ENCODE measurements at regions not wholly inside any gene's neighbourhood (a gene's known extent, or its start where the extent isn't known, plus 50 kb on each side); places are given as distances from the start of the nearest gene placed in this dataset.

GRCh38 chr7:21113609-21114415, 314.1 kb upstream of the SP4 start:
- H3K27me3 Mint-ChIP-seq: peaks cover 40% of the 10 kb centered on the region
- Histone ChIP-seq H3K4me3 (ENCODE audit: low read length) (no peak overlapping the region), H3K36me3 (ENCODE audit: insufficient read depth, low read length) (no peaks in the 10 kb centered on the region), H3K27me3 (ENCODE audit: control insufficient read depth in 1 of 2, insufficient read depth in 2 of 2, low read length in 2 of 2) (no peaks in the 10 kb centered on the region), H3K9me3 (ENCODE audit: control insufficient read depth in 1 of 2, insufficient read depth in 1 of 2, low read length in 2 of 2) (no peaks in the 10 kb centered on the region), H3K27ac (ENCODE audit: low read depth in 1 of 2, low read length in 2 of 2) (no peak overlapping the region), H3K4me1 (ENCODE audit: insufficient read depth, low read length) (no peaks in the 10 kb centered on the region)
- no peaks in the 10 kb centered on the region for H3K36me3 Mint-ChIP-seq (ENCODE audit: low read depth)
- H3K4me1 Mint-ChIP-seq (ENCODE audit: low read depth): no peaks in the 10 kb centered on the region
- no peak overlapping the region for H3K27ac Mint-ChIP-seq
- TF ChIP-seq CTCF (IDR thresholded peaks at IDR 0.05): no peak
- no peak overlapping the region for H3K4me3 Mint-ChIP-seq
- ATAC-seq (ENCODE audit: poor library complexity) (no peak), DNase-seq (no peak)
- intact Hi-C loops (cut with DNase I, micrococcal nuclease): no loop called here
- ChIA-PET CTCF (no interaction called here), POLR2A (no interaction called here)
- no peaks in the 10 kb centered on the region for H3K9me3 Mint-ChIP-seq

GRCh38 chr7:21123586-21123985, 304.3 kb upstream of the SP4 start:
- ChIA-PET CTCF (interaction anchor here (0.6 kb wide), 1 partner anchor 599 kb away, joined by 3 read pairs; no protein-coding TSS in a partner anchor), POLR2A (no interaction called here)
- DNase-seq: no peak
- intact Hi-C loops (cut with DNase I, micrococcal nuclease): no loop called here
- Histone ChIP-seq H3K4me1 (ENCODE audit: insufficient read depth, low read length) (no peaks in the 10 kb centered on the region), H3K4me3 (ENCODE audit: low read length) (no peak overlapping the region), H3K27me3 (ENCODE audit: control insufficient read depth in 1 of 2, insufficient read depth in 2 of 2, low read length in 2 of 2) (peaks cover 0 to 3% of the 10 kb centered on the region in 2 experiments), H3K36me3 (ENCODE audit: insufficient read depth, low read length) (no peaks in the 10 kb centered on the region), H3K27ac (ENCODE audit: low read depth in 1 of 2, low read length in 2 of 2) (no peak overlapping the region), H3K9me3 (ENCODE audit: control insufficient read depth in 1 of 2, insufficient read depth in 1 of 2, low read length in 2 of 2) (no peaks in the 10 kb centered on the region)
- TF ChIP-seq CTCF (IDR thresholded peaks at IDR 0.05): no peak
- ATAC-seq (ENCODE audit: poor library complexity): no peak
- H3K9me3 Mint-ChIP-seq: no peaks in the 10 kb centered on the region
- H3K27ac Mint-ChIP-seq: no peak overlapping the region
- H3K27me3 Mint-ChIP-seq: peaks cover 6% of the 10 kb centered on the region
- H3K36me3 Mint-ChIP-seq (ENCODE audit: low read depth): no peaks in the 10 kb centered on the region
- H3K4me1 Mint-ChIP-seq (ENCODE audit: low read depth): no peaks in the 10 kb centered on the region
- H3K4me3 Mint-ChIP-seq: no peak overlapping the region

- no peak for DNase-seq
Observed at GRCh38 chr7:21125297-21125696, 302.6 kb upstream of the SP4 start.

More at GRCh38 chr7:21125297-21125696, 302.6 kb upstream of the SP4 start:
- Histone ChIP-seq H3K4me3 (ENCODE audit: low read length) (no peak overlapping the region), H3K9me3 (ENCODE audit: control insufficient read depth in 1 of 2, insufficient read depth in 1 of 2, low read length in 2 of 2) (no peaks in the 10 kb centered on the region), H3K36me3 (ENCODE audit: insufficient read depth, low read length) (no peaks in the 10 kb centered on the region), H3K27me3 (ENCODE audit: control insufficient read depth in 1 of 2, insufficient read depth in 2 of 2, low read length in 2 of 2) (peaks cover 0 to 3% of the 10 kb centered on the region in 2 experiments), H3K27ac (ENCODE audit: low read depth in 1 of 2, low read length in 2 of 2) (no peak overlapping the region), H3K4me1 (ENCODE audit: insufficient read depth, low read length) (no peaks in the 10 kb centered on the region)
- no peak overlapping the region for H3K27ac Mint-ChIP-seq
- H3K27me3 Mint-ChIP-seq: peaks cover 18% of the 10 kb centered on the region
- no peak overlapping the region for H3K4me3 Mint-ChIP-seq
- intact Hi-C loops (cut with DNase I, micrococcal nuclease): no loop called here
- CTCF ChIA-PET: no interaction called here
- no peaks in the 10 kb centered on the region for H3K9me3 Mint-ChIP-seq
- POLR2A ChIA-PET: no interaction called here
- no peak for TF ChIP-seq CTCF (IDR thresholded peaks at IDR 0.05)
- H3K36me3 Mint-ChIP-seq (ENCODE audit: low read depth): no peaks in the 10 kb centered on the region
- no peaks in the 10 kb centered on the region for H3K4me1 Mint-ChIP-seq (ENCODE audit: low read depth)
- ATAC-seq (ENCODE audit: poor library complexity): no peak
